Sigmoid colon (tissue), 4 donors: ENCODE measurements at regions not wholly inside any gene's neighbourhood (a gene's known extent, or its start where the extent isn't known, plus 50 kb on each side); places are given as distances from the start of the nearest gene placed in this dataset.

Experiments
- POLR2A ChIP-seq, 2 donors: fragments of 450-650 bp; IDR thresholded peaks; one replicate each; pipeline ENCODE4 v1.6.1; 2016; ENCODE audit warnings: antibody characterized with exemption in 2 of 2, mild to moderate bottlenecking in 2 of 2, moderate library complexity in 2 of 2
- POLR2AphosphoS5 ChIP-seq, 4 donors: sonication (generic); formaldehyde crosslinking; IDR thresholded peaks; one replicate each; pipeline ENCODE4 v1.6.1; 2017; ENCODE audit warnings: antibody characterized with exemption in 4 of 4
- TF ChIP-seq, protein P1 (sequence below), 4 experiments: fragments of 450-650 bp in 3 of 4; fragments of 200-600 bp in 1 of 4; IDR thresholded peaks; one replicate each; pipeline ENCODE4 v1.5.1; 2016 to 2019; ENCODE audit warnings: antibody characterized with exemption in 4 of 4, mild to moderate bottlenecking in 3 of 4, moderate library complexity in 2 of 4

DNA sequence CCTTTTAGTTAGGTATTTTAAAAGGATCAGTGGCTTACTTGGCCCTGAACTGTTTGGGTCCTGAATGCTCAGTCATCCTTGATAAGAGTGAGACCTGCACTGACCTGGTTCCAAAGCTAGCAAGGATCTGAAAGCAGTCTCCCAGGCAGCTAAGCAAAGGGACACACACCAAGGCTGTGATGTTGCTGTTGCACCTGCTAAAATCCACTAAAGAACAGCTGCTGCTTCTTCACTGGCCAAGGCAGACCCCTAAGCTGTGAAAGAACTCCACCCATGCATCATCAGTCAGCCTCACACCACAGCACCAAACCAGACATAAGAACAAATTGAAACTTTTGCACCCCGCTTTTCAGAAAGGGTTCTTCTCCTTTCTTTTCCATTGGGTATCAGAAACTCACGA lies 213.4 kb upstream of the STT3B start:
- TF ChIP-seq POLR2AphosphoS5 (IDR thresholded peaks at IDR 0.05), result no peak
- TF ChIP-seq, protein P1, sequence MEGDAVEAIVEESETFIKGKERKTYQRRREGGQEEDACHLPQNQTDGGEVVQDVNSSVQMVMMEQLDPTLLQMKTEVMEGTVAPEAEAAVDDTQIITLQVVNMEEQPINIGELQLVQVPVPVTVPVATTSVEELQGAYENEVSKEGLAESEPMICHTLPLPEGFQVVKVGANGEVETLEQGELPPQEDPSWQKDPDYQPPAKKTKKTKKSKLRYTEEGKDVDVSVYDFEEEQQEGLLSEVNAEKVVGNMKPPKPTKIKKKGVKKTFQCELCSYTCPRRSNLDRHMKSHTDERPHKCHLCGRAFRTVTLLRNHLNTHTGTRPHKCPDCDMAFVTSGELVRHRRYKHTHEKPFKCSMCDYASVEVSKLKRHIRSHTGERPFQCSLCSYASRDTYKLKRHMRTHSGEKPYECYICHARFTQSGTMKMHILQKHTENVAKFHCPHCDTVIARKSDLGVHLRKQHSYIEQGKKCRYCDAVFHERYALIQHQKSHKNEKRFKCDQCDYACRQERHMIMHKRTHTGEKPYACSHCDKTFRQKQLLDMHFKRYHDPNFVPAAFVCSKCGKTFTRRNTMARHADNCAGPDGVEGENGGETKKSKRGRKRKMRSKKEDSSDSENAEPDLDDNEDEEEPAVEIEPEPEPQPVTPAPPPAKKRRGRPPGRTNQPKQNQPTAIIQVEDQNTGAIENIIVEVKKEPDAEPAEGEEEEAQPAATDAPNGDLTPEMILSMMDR (IDR thresholded peaks at IDR 0.05), result no peak
- no peak for TF ChIP-seq POLR2A (IDR thresholded peaks at IDR 0.05)
